GM12875 (cell line): ENCODE measurements at regions not wholly inside any gene's neighbourhood (a gene's known extent, or its start where the extent isn't known, plus 50 kb on each side); places are given as distances from the start of the nearest gene placed in this dataset.

ENCODE experiments used
- H3K4me3 ChIP-seq: one replicate; pipeline ENCODE4 v1.5.1; 2011; ENCODE audit warnings: low read depth, low read length, control low read depth
- TF ChIP-seq, protein P1 (sequence below): IDR thresholded peaks from 2 replicates; pipeline ENCODE4 v1.5.1; 2011; ENCODE audit warnings: low read depth, mild to moderate bottlenecking, control low read depth, inconsistent platforms, low read length, moderate library complexity, borderline replicate concordance; ENCODE audit not compliant: insufficient read depth

DNA sequence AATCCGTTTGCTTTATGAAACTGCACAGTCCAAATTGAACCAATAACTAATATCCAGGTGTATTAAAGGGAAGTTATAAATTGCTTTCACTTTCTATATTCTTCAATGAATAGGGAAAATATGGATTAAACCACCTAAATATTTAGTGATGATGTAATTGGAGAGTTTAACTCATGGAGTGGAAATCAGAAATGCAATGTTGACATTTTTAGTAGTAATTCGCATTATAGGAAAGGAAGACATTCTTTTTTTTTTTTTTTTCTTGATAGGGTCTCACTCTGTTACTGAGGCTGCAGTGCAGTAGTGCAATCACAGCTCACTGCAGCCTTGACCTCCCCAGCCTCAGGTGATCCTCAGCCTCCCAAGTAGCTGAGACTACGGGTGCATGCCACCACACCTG, 321.9 kb downstream of the RNF144A start:
- TF ChIP-seq, protein P1, sequence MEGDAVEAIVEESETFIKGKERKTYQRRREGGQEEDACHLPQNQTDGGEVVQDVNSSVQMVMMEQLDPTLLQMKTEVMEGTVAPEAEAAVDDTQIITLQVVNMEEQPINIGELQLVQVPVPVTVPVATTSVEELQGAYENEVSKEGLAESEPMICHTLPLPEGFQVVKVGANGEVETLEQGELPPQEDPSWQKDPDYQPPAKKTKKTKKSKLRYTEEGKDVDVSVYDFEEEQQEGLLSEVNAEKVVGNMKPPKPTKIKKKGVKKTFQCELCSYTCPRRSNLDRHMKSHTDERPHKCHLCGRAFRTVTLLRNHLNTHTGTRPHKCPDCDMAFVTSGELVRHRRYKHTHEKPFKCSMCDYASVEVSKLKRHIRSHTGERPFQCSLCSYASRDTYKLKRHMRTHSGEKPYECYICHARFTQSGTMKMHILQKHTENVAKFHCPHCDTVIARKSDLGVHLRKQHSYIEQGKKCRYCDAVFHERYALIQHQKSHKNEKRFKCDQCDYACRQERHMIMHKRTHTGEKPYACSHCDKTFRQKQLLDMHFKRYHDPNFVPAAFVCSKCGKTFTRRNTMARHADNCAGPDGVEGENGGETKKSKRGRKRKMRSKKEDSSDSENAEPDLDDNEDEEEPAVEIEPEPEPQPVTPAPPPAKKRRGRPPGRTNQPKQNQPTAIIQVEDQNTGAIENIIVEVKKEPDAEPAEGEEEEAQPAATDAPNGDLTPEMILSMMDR = no peak
- no peak overlapping the region for H3K4me3 ChIP-seq

DNA sequence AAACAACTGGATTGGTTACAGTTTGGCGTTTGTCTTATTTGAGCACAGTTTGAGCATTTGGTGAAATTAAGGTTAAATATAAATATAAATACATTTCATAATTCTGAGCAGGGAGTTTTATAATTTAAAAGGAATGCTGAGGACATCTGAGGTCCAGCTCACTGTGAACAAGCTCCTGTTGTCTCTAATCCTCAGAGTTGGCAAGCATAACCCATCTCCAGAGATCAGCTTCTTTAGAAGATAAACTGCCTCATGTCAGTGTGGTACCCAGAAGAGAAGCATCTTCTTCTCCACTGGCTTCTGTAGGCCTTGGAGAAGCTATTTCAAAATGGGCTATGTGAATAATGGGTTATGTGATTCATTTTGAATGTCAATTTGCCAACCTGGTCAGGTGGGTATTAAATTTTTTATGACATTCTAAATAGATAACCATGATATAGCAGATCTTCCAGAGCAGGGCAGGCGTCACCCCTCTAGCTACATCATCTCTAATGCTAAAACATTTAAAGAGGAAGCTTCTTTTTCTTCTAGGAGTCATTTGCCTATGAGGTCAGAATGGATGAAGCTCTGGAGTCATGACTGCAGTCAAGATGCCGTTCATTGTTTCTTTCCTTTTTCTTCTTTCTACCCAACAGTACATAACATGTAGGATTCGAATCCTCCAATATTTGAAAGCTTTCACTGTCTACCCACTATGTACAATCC, 324.0 kb downstream of the RNF144A start:
- TF ChIP-seq, protein P1 = no peak

GRCh38 chr2:7242189-7242867, 325.1 kb downstream of the RNF144A start:
- TF ChIP-seq, protein P1 = no peak
- no peak overlapping the region for H3K4me3 ChIP-seq

More for the DNA sequence above, 324.0 kb downstream of the RNF144A start:
- no peak overlapping the region for H3K4me3 ChIP-seq

DNA sequence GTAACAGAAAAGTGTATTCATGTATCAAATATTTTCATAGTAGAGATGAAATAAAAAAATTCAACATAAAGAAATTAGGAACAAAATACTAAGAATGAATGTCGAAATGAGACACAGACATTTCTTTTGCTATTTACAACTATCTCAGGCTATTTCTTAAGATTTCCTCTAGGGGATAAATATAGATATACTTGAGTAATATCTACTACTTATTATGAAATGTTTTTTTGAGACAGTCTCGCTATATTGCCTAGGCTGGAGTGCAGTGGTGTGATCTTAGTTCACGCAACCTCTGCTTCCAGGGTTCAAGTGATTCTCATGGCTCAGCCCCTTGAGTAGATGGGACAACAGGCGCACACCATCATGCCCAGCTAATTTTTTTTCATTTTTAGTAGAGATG, 326.1 kb downstream of the RNF144A start:
- H3K4me3 ChIP-seq = no peak overlapping the region
- TF ChIP-seq, protein P1 = no peak

DNA sequence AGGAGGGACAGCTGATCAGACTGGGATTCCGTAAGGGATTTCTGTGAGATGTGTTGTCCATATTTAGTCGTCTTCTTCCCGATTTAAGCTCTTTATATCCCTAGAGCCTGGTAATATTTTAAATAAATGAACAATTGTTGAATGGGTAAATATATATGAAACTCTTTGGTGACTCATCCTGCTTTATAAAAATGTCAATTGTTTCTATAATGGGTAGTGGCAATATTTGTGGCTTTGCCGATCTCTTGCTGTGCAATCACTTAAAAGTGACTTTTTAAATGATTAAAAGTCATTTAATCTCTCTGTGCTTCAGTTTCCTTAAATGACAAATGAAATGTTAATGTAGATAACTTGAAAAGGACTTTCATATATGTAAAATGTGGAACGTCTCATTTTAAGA, 339.2 kb downstream of the RNF144A start:
- no peak overlapping the region for H3K4me3 ChIP-seq
- TF ChIP-seq, protein P1 = no peak

GRCh38 chr2:7262727-7263126, 345.5 kb downstream of the RNF144A start:
- TF ChIP-seq, protein P1 = no peak
- H3K4me3 ChIP-seq = no peak overlapping the region

DNA sequence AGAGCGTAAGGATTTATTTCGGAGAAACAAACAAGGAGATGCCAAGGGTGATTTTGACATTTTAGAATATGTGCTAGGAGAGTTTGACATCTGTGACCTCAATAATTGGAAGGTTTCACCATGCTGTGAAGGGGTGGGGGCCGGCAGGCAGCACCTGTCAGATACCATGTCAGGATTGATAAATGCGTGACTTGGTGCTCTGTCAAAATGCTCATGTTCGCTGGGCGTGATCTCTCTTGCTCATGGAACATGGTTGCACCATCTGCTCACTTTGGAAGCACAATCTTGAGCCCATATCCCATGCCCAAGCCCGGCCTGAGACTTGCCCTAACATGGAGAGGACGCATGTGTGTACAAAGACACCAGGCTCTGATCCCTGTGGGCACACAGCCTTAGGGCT, 347.6 kb downstream of the RNF144A start:
- H3K4me3 ChIP-seq = no peak overlapping the region
- TF ChIP-seq, protein P1 = no peak
